NCI-H446 (cell line): ENCODE measurements at regions not wholly inside any gene's neighbourhood (a gene's known extent, or its start where the extent isn't known, plus 50 kb on each side); places are given as distances from the start of the nearest gene placed in this dataset.

Source experiments
- DNase-seq, 2 experiments: peaks; one replicate each; lab custom pipeline; 2025; lab: John Stamatoyannopoulos, UW

- no peak for DNase-seq
Measured at GRCh38 chr10:128221807-128222206, 95.6 kb upstream of the MKI67 start.

- no peak for DNase-seq
Measured at GRCh38 chr10:128222332-128222849, 96.2 kb upstream of the MKI67 start.

DNA sequence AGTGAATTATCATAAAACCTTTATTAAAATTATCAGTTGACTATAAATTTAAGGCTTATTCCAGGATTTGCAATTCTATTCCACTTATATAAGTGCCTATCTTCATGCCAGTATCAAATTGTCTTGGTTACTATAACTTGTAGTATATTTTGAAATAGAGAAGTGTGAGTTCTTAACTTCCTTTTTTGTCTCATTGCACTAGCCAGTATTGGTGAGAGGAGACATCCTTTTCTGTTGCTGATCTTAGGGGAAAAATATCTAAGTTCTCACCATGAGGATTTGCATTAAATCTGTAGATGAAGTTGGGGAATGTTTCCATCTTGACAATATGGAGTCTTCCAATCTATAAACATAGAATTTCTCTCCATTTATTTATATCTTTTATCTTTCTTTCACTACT, 104.2 kb upstream of the MKI67 start:
- DNase-seq, result no peak

GRCh38 chr10:128233422-128233821, 107.2 kb upstream of the MKI67 start:
- no peak for DNase-seq

DNA sequence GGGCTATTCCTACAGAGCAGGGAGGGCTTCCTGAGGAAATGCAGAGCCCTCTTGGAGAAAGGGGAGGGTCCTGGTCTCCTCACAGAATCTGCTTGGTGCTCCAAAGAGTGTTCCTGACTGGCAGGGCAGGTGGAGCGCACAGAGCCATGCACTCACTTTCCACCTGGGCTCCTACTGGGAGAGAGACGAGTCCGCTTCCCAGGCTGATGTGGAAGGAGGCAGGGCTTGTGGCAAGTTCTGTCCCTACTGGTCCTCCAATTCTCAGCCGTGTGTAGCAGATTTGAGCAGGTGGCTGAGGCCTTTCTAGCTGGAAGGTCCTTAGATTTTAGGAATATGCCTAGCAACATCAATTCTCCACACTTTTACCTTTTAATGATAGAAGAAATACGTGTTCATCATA, 111.5 kb upstream of the MKI67 start:
- DNase-seq, result no peak

- DNase-seq, result no peak
Measured at GRCh38 chr10:128241023-128241422, 114.8 kb upstream of the MKI67 start.

DNA sequence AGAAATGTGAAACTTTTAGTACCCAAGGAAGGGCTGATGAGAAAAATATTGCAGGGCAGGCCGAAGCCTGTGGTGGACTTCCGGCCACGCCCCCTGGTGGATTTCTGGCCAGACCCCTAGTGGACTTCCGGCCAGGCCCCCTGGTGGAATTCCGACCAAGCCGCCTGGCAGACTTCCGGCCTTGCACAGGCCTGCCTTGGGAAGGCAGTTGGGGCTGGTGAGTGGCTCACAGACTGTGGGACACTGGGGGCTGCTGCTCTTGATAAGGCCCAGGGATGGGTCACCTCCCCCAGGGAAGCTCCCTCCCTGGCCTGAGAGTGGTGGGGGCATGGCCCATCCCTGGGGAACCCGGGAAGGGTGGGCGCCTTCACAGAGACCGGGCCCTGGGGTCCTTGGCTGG, 116.4 kb upstream of the MKI67 start:
- no peak for DNase-seq

DNA sequence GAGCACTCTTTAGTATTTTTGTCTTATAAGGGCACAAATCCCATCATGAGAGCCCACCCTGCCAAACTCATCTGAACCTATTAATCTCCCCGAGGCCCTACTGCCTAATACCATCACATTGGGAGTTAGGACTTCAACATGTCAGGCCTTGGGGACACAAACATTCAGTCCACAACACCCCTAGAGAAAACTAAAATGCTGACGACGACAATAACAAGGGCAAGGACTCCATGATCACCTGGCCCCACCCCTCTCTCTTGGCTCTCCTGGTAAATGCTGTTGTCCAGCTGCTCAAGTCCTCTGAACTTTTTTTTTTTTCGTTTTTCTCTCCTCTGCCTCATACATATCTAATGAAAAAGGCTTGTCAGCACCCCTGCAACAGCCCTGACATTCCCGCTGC, 118.8 kb upstream of the MKI67 start:
- no peak for DNase-seq

DNA sequence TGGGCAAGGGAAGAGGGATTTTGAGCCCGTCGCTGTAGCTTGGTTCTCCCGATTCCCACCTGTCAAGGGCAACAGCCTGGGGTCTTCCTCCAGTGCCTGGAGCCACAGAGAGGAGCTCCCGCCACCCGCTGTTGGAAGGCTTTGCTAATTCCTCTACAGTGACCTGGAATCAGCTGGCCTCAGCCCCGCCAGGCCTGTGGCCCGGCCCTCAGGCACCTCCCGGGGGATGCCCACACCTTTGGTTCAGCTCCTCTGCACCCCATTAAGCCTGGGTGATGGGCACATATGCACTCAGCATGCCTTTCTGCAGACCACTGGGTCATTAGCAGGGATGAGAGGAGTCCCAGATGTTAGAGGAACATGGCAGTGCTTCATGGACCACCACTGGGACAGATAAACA, 121.4 kb upstream of the MKI67 start:
- no peak for DNase-seq

DNA sequence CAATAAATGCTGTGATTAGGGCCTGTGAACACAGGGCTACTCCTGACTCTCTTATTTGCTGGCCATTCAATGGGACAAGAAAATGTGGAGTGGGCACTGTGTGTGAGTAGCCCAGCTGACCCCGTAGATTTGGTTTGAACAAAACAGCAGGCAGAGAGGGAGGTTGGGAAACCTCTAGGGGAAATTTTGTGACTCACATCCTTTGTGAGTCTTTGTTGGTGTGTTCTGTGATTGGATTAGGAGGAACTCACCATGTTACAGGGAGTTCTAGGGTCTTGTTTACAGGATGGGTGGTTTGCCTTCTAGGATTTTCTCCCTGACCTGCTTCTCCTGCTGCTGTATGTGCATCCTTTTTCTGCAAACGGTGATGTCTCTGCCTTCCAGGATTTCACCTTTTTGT, 128.3 kb upstream of the MKI67 start:
- DNase-seq, result no peak

DNA sequence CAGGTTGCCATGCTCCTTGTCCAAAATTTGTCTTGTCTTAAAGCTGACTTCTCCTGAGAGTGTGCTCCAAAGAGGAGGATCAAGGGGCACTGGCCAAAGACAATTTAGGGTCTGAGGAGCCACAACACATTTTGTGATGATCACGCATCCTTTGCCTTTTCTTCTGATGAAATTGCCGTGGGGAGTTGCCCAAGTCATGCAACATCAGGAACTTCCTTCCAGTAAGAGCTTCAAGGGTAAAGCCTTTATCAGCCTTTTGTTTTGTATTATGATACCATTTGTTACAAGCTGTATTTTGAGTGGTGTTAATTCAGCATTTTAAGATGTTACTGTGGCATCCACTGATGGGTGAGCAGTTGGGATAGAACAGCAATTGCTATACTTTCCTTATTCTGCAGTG, 131.2 kb upstream of the MKI67 start:
- DNase-seq, result no peak

- DNase-seq, result no peak
Measured at GRCh38 chr10:128258421-128258976, 132.3 kb upstream of the MKI67 start.

DNA sequence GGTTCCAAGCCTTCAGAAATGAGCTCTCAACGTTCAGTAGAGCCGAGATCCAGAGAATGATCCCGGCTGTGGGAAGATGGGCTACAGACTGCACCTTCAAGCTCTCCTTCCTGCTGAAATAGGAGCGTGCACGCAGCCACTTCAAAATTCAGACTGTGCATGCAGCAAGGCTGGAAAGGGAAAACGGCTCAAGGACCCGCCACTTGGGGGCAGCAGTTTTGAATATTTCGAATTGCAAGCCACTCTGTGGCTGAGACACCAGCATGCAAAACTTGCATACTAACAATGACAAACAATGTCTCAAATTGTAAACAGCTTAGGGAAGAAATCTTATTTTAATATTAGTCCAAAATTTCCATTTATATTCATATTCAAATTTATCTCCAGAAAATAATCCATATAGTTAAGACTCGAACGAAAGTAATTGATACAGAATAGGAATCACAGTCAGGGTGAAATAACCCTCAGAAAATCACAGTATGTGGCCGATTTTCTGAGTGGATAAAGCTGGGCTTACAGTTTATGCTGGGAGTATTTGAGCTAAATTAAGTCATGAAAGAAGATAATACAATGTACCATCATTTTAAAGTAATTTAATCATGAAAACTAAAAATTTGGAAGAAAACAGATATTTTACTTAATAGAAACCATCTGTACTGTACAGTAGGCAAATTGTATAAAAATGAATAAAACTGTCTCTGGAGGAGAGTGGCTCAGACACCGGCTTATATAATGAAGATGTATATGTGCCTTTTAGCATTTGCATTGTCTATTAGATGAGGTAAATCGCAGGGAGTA, 137.9 kb upstream of the MKI67 start:
- DNase-seq, result peak in 1 of 2 experiments; percentile 34

GRCh38 chr10:128265596-128265995, 139.4 kb upstream of the MKI67 start:
- DNase-seq, result no peak

DNA sequence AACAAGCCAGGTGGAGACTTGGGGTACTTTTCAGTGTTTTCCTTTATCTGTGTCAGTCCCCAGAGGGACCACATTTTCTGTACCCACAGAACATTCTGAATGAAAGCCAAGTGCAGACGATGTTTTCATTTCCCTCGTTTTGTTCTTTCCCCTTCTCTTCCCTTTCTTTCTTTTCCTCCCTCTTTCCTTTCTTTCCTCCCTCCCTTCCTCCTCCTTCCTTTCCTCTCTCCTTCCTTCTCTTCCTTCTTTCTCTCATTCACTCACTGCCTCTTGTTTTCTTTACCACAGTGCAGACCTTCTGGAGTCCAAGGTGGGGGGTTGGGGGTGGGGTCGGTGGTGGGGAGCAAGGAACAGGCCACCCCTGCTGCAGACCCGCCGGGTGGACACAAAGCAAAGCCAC, 141.4 kb upstream of the MKI67 start:
- no peak for DNase-seq

GRCh38 chr10:128268015-128268722, 141.9 kb upstream of the MKI67 start:
- DNase-seq, result peak in 1 of 2 experiments; percentile 9

GRCh38 chr10:128274938-128275337, 148.7 kb upstream of the MKI67 start:
- DNase-seq, result no peak

GRCh38 chr10:128275388-128276177, 149.4 kb upstream of the MKI67 start:
- no peak for DNase-seq

GRCh38 chr10:128277267-128277840, 151.1 kb upstream of the MKI67 start:
- no peak for DNase-seq

- DNase-seq, result no peak
Measured at GRCh38 chr10:128278362-128278761, 152.1 kb upstream of the MKI67 start.

- no peak for DNase-seq
Measured at GRCh38 chr10:128280271-128280670, 154.0 kb upstream of the MKI67 start.

DNA sequence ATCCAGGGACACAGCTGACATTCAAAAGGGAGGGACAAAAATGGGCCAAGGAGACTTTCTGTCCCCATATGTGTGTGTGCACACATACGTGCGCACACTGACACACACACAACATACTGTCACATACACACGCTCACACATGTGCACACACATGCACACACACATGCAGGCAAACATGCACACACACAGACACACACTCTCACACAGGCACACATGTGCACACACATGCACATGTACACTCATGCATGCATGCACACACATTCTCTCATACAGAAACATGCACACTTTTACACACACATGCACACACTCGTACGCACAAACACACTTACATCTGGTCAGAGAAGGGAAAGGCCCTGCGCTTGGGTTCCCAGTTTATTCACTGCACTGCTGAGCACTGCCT, 155.1 kb upstream of the MKI67 start:
- no peak for DNase-seq
